ENCODE measurements at regions not wholly inside any gene's neighbourhood (a gene's known extent, or its start where the extent isn't known, plus 50 kb on each side); places are given as distances from the start of the nearest gene placed in this dataset.
"Not testable (repeated sequence)": the region's sequence is repeated elsewhere in the genome, so short reads cannot be mapped to it uniquely, and the experiment has no call there.

GRCh38 chr3:174462916-174463315 lies 396.2 kb upstream of the NAALADL2 start:
- no peak for DNase-seq

- DNase-seq = no peak
These were observed 394.0 kb upstream of the NAALADL2 start for GRCh38 chr3:174465177-174465576.

GRCh38 chr3:174466471-174467054 lies 392.6 kb upstream of the NAALADL2 start:
- DNase-seq = no peak

- no peak for DNase-seq
These were observed 381.6 kb upstream of the NAALADL2 start for GRCh38 chr3:174477491-174477890.

GRCh38 chr3:174480767-174481166 lies 378.4 kb upstream of the NAALADL2 start:
- DNase-seq = no peak

- no peak for DNase-seq
These were observed 376.6 kb upstream of the NAALADL2 start for GRCh38 chr3:174482541-174482940.

GRCh38 chr3:174483254-174483653 lies 375.9 kb upstream of the NAALADL2 start:
- no peak for DNase-seq

- not testable (repeated sequence) for DNase-seq
These were observed 375.3 kb upstream of the NAALADL2 start for GRCh38 chr3:174483856-174484255.

GRCh38 chr3:174488527-174488926 lies 370.6 kb upstream of the NAALADL2 start:
- no peak for DNase-seq

- no peak for DNase-seq
These were observed 363.8 kb upstream of the NAALADL2 start for GRCh38 chr3:174495311-174495710.

GRCh38 chr3:174495928-174496327 lies 363.2 kb upstream of the NAALADL2 start:
- peak; percentile 21 for DNase-seq

- no peak for DNase-seq
These were observed 360.5 kb upstream of the NAALADL2 start for GRCh38 chr3:174498638-174499037.

GRCh38 chr3:174505266-174505665 lies 353.9 kb upstream of the NAALADL2 start:
- no peak for DNase-seq

- DNase-seq = no peak
These were observed 334.9 kb upstream of the NAALADL2 start for GRCh38 chr3:174524203-174524602.

GRCh38 chr3:174529298-174529697 lies 329.8 kb upstream of the NAALADL2 start:
- DNase-seq = no peak

- no peak for DNase-seq
These were observed 327.7 kb upstream of the NAALADL2 start for GRCh38 chr3:174531262-174531982.

GRCh38 chr3:174532216-174532615 lies 326.9 kb upstream of the NAALADL2 start:
- no peak for DNase-seq

GRCh38 chr3:174532776-174533175 lies 326.4 kb upstream of the NAALADL2 start:
- DNase-seq = no peak

GRCh38 chr3:174533286-174533685 lies 325.8 kb upstream of the NAALADL2 start:
- no peak for DNase-seq

- no peak for DNase-seq
These were observed 322.8 kb upstream of the NAALADL2 start for GRCh38 chr3:174536319-174536718.

GRCh38 chr3:174538151-174538550 lies 321.0 kb upstream of the NAALADL2 start:
- no peak for DNase-seq

- peak; percentile 44 for DNase-seq
These were observed 318.8 kb upstream of the NAALADL2 start for GRCh38 chr3:174540116-174540908.

- DNase-seq = no peak
These were observed 317.3 kb upstream of the NAALADL2 start for GRCh38 chr3:174541708-174542315.

Data from right hindlimb (tissue), 1 donor.